AG09319 (cell line): ENCODE measurements at regions not wholly inside any gene's neighbourhood (a gene's known extent, or its start where the extent isn't known, plus 50 kb on each side); places are given as distances from the start of the nearest gene placed in this dataset.
"Not testable (repeated sequence)": the region's sequence is repeated elsewhere in the genome, so short reads cannot be mapped to it uniquely, and the experiment has no call there.

Experiments used
- DNase-seq: peaks from one replicate; pipeline ENCODE4 v3.0.0-alpha.2; 2010; ENCODE audit warnings: low read depth; ENCODE audit errors: extremely low read depth
- CTCF ChIP-seq: IDR thresholded peaks from 2 replicates; pipeline ENCODE4 v1.5.1; 2011; ENCODE audit warnings: low read depth, mild to moderate bottlenecking, inconsistent platforms, low read length, moderate library complexity

- no peak for DNase-seq
- TF ChIP-seq CTCF: no peak
These were observed 961.6 kb upstream of the CDH18 start for GRCh38 chr5:20949636-20950035.

GRCh38 chr5:20943183-20943971, 955.4 kb upstream of the CDH18 start:
- not testable (repeated sequence) for DNase-seq

GRCh38 chr5:20942603-20943002, 954.6 kb upstream of the CDH18 start:
- not testable (repeated sequence) for DNase-seq

- not testable (repeated sequence) for DNase-seq
These were observed 952.8 kb upstream of the CDH18 start for GRCh38 chr5:20940786-20941185.

- DNase-seq: not testable (repeated sequence)
These were observed 902.9 kb upstream of the CDH18 start for GRCh38 chr5:20890936-20891335.

- not testable (repeated sequence) for DNase-seq
These were observed 887.7 kb upstream of the CDH18 start for GRCh38 chr5:20875726-20876125.

GRCh38 chr5:20865892-20866291, 877.9 kb upstream of the CDH18 start:
- not testable (repeated sequence) for DNase-seq

GRCh38 chr5:20833081-20833627, 845.2 kb upstream of the CDH18 start:
- no peak for DNase-seq
- TF ChIP-seq CTCF: no peak

GRCh38 chr5:20832204-20833080, 844.4 kb upstream of the CDH18 start:
- no peak for DNase-seq
- no peak for TF ChIP-seq CTCF

- DNase-seq: not testable (repeated sequence)
These were observed 838.0 kb upstream of the CDH18 start for GRCh38 chr5:20825951-20826350.

GRCh38 chr5:20797216-20797615, 809.2 kb upstream of the CDH18 start:
- not testable (repeated sequence) for DNase-seq

GRCh38 chr5:20784755-20785154, 796.8 kb upstream of the CDH18 start:
- DNase-seq: not testable (repeated sequence)

GRCh38 chr5:20783484-20783883, 795.5 kb upstream of the CDH18 start:
- not testable (repeated sequence) for DNase-seq

GRCh38 chr5:20771338-20771737, 783.3 kb upstream of the CDH18 start:
- DNase-seq: not testable (repeated sequence)

GRCh38 chr5:20765074-20765473, 777.1 kb upstream of the CDH18 start:
- not testable (repeated sequence) for DNase-seq

- DNase-seq: not testable (repeated sequence)
These were observed 771.5 kb upstream of the CDH18 start for GRCh38 chr5:20759459-20759858.

GRCh38 chr5:20752179-20752578, 764.2 kb upstream of the CDH18 start:
- DNase-seq: not testable (repeated sequence)
